Left colon (tissue), 2 donors: ENCODE measurements at regions not wholly inside any gene's neighbourhood (a gene's known extent, or its start where the extent isn't known, plus 50 kb on each side); places are given as distances from the start of the nearest gene placed in this dataset.
A peak's percentile ranks its signal among the peaks of the same experiment; 100 is the strongest.

ENCODE experiments used
- ATAC-seq: fragments of 200-7000 bp; cut with Tn5 transposase; one replicate; pipeline ENCODE4 v1.9.1; 2020; ENCODE audit warnings: mild to moderate bottlenecking, moderate library complexity
- DNase-seq, 2 donors: peaks; one replicate each; pipeline ENCODE4 v3.0.0-alpha.2; 2020
- intact Hi-C, 2 donors: fragments of 100-400 bp; cut with DNase I in 1 of 2; cut with micrococcal nuclease in 1 of 2; formaldehyde crosslinking; loops; one replicate each; pipeline versions ENCODE4 v1.11.2 to v1.14.0; 2022; cut with DNase I, micrococcal nuclease
- donor health status: DM: no; HTN: no; CAD: no.
- donor health status: DM: yes; HTN: yes; CAD: no.

DNA sequence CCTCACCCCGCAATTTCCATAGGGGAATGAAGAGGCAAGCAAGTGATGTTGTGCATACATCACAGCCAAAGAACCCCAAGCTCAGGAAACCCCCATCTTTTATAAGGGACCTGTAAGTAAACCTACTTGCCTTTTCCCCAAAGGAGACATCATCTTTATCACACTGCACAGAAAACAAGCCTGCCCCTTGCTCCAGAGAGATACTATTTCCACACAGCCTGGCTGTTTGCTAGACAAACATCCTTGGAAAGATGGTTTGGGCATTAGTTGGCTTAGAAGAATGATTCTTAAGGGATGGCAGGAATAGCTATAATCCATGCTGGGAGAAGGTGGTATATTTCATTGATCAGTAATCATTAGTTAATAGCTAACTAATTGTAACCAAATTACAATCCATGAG is 123.7 kb upstream of the SEC61G start:
- intact Hi-C loops, result no loop called here
- ATAC-seq, result no peak
- no peak for DNase-seq

DNA sequence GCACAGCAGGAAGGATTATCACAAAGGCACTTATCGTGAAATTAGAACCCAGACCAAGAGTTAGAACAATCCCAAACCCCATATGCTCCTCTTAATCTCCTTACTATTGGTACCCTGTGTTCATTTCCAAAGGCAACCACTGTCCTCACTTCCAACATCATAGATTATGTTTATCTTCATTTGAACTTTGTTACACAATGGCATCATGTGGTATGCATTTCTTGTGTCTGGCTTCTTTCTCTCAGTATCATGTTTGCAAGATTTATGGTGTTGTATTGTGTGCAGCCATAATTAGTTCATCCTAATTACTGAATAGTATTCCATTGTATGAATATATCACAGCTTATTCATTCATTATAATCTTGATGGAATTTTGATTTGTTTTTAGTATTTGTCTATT is 124.6 kb upstream of the SEC61G start:
- DNase-seq, result no peak

DNA sequence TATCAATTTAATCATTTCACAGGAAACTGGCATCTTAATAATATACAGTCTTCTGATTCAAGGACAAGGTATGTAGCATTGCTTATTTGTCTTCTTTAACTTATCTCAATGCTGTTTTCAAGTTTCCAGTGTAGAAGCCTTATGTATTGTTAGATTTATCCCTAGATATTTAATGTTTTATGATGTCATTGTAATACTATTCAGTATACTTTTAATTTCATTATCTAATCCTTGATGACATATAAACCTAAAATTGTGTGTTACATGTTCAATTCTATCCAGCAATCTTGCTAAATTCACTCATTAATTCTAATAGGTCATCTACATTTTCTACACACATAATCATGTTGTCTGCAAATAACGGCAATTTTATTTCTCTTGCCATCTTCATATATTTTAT is 126.3 kb upstream of the SEC61G start:
- no peak for DNase-seq
- ATAC-seq, result no peak
- intact Hi-C loops, result no loop called here

More for the DNA sequence above, 124.6 kb upstream of the SEC61G start:
- no peak for ATAC-seq
- intact Hi-C loops, result no loop called here

DNA sequence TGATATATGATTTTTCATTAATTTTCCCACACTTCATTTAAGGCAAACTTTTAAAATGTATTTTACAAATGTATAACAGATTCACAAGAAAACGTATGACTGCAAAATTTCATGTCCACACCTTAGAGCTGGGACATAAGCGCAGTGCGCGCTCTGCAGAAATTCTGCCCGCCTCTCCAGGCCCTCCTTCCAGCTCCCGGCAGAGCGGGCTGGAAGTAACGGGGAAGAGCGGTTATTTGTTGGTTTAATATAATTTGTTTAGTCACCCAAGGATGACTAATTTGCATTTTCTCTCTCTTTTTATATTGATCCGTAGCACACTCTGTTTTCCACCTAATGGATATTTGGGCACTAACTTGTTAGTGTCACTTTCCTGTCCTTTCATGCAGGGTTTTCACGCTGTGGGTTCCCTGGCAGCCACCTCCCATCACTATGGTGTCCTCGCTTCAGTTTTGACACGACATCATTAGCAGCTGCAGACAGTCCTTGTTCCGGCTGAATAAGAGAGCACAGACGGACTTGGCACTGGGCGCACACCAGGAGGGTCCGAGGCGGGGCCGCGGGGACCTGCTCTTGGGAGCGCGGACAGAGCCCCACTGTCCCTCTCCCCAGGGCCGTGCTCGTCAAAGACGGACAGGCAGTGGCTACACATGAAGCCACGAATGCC is 129.2 kb upstream of the SEC61G start:
- ATAC-seq, result peak; percentile 56

DNA sequence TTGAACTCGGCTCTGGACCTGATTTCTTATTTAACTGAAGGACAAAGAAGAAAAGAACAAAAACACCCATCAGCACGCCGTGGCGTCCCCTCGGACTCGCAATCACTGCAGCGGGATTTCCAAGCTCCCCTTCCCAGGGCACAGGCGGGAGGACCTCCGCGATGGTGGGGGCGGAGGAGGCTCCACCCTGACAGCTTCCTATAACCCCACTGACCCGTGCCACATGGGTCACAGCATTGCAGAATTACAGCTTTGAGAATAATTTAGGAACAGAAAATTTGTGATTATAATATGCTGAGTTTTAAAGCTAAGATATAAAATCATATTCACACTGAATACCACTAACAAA is 129.7 kb upstream of the SEC61G start:
- DNase-seq (no peak), ATAC-seq (peak; percentile 44)
- intact Hi-C loops, result no loop called here

More for the DNA sequence above, 129.2 kb upstream of the SEC61G start:
- peak in 1 of 2 donors; percentile 10 for DNase-seq
- intact Hi-C loops, result no loop called here

DNA sequence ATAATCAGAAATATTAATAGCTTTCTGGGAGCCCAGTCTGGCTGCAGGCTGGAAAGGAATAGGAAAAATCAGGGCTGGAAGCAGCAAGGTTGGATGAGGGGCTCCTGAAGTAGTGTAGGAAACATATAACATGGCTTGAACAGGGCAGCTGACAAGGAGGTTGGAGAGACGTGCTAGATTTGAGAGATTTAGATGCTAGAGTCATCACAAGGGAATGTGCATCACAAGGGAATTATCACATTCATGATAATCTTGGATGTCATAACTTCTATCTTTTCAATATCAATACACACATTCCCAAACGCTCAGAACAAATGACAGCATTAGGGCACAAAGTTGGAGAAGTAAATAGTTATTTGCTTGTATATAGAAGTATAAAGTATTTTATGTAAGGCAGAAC is 120.9 kb upstream of the EGFR start:
- intact Hi-C loops, result no loop called here
- ATAC-seq (no peak), DNase-seq (no peak)

DNA sequence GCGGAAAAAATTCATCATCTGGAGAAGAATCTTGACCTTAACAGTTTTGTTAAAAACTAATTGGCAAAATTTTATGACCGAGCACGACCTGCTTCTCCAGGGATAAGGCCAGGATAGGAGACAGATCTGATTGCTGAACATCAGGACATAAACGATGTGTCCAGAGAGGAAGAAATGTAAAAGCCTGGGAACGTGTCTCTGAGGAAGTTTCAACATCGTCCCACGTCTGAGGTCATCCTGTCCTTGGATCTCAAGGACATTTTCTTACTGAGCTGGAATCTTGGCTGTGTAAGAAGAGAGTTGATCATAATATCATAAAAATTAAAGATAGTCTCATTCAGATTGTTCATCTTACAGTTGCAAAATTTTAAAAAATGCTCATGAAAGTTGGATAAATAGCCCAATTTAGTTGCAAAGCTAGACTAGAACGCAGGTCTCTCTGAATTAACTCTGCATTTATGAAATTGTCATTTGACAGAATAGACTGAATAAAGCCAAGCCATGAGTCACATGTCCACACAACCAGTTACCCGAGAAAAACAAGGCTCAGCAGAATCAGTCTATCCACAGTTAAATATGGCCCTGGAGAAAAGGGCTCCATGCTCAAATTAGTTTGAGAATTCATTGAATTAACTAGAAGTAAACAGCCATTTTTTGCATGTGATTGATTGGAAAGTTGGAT is 120.0 kb upstream of the EGFR start:
- DNase-seq, result no peak
- intact Hi-C loops, result no loop called here
- ATAC-seq, result no peak

DNA sequence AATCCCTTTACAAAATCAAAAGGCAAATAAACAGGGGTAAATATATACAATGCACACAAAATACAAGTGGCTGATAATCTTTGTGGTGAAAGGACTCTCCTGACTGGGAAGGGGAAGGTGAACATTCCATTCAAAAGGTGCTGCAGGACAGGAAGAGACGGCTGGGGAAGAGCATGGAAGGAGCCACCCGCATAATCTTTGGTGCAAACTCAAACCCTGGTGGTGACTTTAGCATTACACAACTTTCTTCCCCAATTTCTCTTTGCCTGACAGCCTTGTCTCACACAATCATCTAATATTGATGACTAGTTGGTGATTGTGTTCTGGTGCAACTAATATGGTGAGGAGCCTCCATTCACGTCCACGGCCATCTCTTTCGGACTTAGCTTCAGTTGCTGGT is 117.0 kb upstream of the EGFR start:
- intact Hi-C loops, result no loop called here

DNA sequence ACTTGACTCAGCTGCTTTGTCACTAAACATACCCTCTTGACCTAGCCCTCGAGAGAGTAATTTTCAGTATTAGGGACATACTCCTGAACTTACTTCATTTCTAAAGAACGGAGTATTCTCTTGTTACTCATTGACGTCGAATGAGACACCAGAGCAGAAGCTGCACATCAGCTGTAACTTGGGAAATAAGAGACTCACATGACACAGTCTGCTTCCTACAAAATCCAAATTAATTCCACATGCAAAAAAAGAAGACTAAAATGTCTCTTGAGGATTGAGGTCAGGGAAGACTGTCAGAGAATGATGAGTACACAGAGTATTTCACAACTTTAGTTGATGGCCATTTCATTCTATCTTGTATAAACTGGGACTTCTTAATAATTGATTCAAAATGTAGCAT is 114.7 kb upstream of the EGFR start:
- no peak for ATAC-seq
- no peak for DNase-seq

More for the DNA sequence above, 117.0 kb upstream of the EGFR start:
- no peak for DNase-seq
- no peak for ATAC-seq

DNA sequence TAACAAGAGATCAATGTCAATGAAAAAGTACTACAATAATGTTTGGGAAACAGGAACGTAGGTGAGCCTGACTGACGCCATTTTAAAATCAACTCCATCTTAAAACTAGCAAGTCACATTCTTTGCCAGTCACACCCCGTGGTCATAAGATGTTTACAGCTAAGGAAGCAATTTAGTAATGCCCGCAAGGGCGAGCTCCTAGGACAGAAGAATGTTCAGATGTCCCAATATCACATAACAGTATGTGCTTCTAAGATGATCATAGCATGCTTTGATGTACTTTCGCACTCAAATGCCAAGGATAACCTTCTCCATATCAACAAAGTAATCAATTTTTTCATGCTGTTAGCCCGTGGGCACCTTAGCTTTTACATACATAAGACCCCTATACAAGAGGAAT is 113.8 kb upstream of the EGFR start:
- intact Hi-C loops, result no loop called here
- ATAC-seq, result peak; percentile 69
- no peak for DNase-seq

More for the DNA sequence above, 114.7 kb upstream of the EGFR start:
- intact Hi-C loops, result no loop called here

DNA sequence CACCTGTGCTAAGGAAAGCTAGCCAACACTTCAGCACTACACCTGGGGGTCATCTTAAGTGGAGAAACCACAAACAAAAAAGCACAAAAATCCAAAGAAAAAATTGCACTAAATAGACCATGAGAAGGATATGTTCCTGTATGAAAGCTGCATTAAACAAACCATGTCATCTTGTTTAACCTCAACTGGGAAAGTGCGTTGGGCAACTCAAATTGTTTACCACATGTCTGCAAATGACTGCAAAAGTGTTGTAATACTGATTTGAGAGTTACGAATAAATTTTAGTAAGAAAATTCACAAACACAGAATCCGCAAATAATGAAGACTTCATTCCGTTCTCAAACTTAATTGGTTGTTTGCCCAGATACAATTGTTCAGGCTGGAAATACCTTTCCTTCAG is 111.9 kb upstream of the EGFR start:
- intact Hi-C loops, result no loop called here
- no peak for DNase-seq
- no peak for ATAC-seq

DNA sequence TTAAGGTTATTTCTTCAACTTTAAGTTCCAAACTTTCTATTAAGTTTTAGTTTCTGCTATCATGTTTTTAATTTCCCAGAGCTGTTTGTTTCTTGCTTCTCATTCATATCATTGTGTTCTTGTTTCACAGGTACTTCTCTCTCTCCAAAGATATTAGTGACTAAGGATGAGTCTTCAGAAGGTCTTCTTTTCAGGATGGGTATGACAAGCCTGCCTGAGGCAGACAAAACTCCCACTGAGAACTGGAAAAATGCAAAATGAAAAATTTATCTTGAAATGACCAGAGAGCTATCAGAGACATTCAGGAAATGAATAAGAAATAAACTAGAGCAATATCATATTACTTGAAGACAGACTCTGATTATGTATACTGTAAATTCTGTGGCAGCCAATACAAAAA is 110.8 kb upstream of the EGFR start:
- ATAC-seq (no peak), DNase-seq (no peak)
- intact Hi-C loops, result no loop called here

DNA sequence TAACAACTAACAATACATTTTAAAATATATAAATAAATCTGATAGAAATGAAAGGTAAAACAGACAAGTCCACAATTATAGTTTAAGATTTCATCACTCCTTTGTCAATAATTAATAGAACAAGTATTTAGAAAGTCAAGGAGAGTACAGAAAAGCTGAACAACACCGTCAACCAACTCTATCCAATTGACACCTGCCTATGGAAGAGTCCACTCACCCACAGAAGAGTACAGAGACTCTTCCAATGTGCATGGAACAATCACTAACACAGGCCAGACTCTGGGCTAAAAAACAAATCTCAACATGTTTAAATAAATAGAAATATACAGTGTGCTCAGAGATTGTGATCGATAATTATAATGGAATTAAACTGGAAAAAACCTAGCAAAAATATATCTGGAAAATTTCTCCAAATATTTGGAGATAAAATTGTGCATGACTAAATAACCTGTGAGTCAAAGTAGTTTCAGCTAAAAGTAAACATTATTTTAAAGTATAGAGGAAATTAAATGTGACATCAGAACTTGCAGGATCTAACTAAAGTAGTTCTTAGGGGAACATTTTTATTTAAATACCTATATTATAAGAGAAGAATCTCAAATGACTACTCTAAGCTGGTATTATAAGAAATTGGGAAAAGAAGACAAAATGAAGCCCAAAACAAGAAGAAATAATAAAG is 109.9 kb upstream of the EGFR start:
- ATAC-seq, result no peak

DNA sequence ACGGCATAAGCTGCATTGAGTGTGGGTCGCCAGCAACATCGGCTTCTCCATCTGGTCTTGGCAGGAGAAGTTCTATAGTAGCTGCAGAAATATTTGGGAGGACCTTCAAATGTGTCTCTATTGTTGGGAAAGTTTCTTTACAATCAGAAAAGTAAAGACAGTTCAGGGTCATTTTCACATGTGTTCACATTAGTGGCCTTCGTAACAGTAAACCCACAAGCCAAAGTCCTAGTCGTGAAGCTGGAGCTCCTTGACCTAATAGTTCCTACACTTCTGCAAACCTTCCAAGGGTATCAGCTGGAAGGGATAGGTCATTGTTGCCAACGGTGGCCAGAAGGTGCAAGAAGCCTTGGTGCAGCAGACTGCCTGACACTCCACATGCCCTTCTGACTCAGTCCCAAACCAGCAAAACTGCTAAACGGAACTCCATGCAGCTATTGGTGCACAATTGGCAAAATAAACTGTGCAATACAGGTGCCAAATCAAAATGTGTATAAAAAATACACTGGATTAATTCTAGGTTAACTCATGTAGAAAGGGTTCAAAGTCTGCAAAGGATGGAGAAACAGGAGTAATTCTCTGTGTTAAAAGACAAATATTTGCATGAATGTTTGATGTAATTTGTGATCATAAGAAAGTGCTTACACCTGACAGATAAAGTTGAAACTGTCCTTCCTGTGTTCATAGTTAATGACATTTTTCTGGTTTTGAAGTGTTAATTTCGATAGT is 102.8 kb upstream of the EGFR start:
- intact Hi-C loops, result no loop called here
- DNase-seq (no peak), ATAC-seq (peak; percentile 40)

More for the DNA sequence above, 109.9 kb upstream of the EGFR start:
- no peak for DNase-seq
- intact Hi-C loops, result no loop called here

DNA sequence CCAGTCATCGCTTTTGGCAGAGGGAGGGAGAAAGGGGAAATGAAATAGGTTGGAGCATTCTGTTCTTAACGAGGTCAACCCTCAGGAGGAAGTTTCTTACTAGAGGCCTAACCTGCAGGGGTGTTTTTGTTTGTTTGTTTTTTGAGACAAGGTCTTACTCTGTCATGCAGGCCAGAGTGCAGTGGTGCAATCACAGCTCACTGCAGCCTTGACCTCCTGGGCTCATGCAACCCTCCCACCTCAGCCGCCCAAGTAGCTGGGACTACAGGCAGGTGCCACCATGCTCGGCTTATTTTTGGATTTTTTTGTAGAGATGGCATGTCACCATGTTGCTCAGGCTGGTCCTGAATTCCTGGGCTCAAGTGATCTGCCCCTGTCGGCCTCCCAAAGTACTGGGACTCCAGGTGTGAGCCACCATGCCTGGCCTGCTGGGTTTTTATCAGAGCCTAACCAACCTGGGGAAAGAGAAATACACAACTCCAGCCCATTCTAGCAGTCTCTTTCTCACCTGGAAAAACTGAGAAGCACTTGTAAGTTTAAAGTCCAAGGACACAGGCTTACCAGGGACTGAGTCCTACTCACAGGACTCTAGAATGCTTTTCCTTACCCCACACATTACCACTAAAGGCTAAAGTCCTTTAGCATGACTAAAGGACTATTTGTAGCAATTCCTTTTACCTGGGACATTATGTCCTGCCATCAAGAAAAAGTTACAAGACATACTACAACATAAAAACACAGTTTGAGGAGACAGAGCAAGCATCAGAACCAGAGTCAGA is 101.0 kb upstream of the EGFR start:
- no peak for DNase-seq
- intact Hi-C loops, result no loop called here
- ATAC-seq, result peak; percentile 66

DNA sequence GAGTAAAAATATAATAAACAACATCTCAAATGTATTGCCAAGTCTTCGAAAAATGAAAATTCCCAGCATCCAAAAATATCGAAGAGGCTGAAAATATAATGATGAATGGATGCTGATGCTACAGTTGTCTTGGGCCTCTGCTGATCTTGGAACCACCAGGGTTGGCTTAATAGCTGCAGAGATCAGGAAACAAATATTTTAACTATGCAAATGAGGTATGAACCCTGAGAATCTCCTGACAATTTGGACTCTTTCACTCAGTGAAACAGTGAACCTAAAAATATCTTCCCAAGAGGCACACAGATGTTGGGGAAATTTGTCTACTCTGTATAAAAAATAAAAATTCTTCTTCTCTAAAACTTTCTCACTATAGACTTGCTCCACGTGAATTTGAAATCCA is 97.7 kb upstream of the EGFR start:
- DNase-seq, result no peak
- intact Hi-C loops, result no loop called here
- no peak for ATAC-seq

DNA sequence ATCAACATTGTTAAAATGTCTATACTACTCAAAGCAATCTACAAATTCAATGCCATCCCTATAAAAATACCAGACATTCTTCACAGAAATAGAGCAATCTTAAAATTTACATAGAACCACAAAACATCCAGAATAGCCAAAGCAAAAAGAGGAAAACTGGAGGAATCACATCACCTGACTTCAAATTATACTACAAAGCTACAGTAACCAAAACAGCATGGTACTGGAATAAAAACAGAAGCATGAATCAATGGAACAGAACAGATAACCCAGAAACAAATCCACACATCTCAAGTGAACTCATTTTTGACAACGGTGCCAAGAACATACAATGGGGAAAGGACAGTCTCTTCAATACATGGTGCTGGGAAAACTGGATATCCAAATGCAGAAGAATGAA is 87.3 kb upstream of the EGFR start:
- ATAC-seq (no peak), DNase-seq (no peak)
- intact Hi-C loops, result no loop called here

DNA sequence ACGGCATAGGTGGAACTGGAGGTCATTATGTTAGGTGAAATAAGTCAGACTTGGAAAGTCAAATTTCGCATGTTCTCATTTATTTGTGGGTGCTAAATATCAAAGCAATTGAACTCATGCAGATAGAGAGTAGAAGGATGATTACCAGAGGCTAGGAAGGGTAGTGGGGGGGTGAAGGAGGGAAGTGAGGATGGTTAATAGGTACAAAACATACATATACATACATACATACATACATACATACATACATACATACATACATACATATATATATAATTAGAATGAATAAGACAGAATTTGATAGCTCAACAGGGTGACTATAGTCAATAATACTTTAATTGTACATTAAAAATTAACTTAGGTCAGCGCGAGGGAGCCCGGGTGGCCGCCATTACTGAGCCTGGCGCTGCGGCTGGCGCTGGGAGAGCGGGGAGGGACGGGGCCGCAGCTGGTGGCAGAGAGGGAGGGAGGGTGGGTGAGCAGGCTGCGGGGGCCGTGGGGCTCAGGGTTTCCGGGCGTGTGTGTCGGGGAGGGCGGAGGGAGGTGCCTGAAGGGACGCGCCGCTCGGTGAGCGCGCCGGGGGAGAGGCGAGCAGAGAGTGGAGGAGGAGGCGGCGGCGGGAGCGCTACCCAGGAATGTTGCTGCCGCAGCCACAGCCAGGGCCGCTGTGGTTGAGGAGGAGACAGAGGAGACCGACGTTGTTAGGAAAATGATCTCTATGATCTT is 85.8 kb upstream of the EGFR start:
- intact Hi-C loops, result no loop called here
- DNase-seq (peak; percentile 71 to 73), ATAC-seq (peak; percentile 99)
